WTC11 (cell line): ENCODE measurements at regions not wholly inside any gene's neighbourhood (a gene's known extent, or its start where the extent isn't known, plus 50 kb on each side); places are given as distances from the start of the nearest gene placed in this dataset.

ENCODE experiments used
- CREM ChIP-seq: sonication (generic); formaldehyde crosslinking; IDR thresholded peaks from 2 replicates; pipeline ENCODE4 v1.8.1; 2022; ENCODE audit warnings: mild to moderate bottlenecking, missing genetic modification reagents, moderate library complexity
- TF ChIP-seq, protein P1 (sequence below): fragments of 200-600 bp; IDR thresholded peaks from 2 replicates; pipeline ENCODE4 v1.8.0; 2022; ENCODE audit warnings: antibody characterized with exemption
- TF ChIP-seq, protein P2 (sequence below): sonication (generic); formaldehyde crosslinking; IDR thresholded peaks from 2 replicates; pipeline ENCODE4 v1.8.0; 2022; ENCODE audit warnings: mild to moderate bottlenecking, missing genetic modification reagents

DNA sequence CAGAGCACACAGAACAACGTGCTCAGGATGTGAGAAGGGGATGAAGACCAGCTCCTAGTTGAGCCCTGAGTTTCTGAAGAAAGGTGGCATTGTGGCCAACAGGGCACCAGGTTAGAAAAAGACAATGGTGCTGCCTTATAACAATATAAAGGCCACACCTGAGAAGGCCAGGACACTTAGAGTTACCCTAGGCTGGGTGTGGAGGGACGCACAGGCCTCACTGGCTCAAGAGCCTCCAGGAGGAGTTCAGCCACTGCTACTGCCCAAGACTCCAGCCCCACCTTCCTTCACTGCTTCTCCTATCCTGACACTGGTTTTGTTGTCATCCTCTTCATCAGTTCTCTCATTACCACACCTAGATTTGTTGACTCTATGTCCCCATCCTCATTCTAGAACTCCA lies 55.2 kb upstream of the BEND6 start:
- TF ChIP-seq CREM (CRISPR knock-in tag) = no peak
- TF ChIP-seq, protein P1, sequence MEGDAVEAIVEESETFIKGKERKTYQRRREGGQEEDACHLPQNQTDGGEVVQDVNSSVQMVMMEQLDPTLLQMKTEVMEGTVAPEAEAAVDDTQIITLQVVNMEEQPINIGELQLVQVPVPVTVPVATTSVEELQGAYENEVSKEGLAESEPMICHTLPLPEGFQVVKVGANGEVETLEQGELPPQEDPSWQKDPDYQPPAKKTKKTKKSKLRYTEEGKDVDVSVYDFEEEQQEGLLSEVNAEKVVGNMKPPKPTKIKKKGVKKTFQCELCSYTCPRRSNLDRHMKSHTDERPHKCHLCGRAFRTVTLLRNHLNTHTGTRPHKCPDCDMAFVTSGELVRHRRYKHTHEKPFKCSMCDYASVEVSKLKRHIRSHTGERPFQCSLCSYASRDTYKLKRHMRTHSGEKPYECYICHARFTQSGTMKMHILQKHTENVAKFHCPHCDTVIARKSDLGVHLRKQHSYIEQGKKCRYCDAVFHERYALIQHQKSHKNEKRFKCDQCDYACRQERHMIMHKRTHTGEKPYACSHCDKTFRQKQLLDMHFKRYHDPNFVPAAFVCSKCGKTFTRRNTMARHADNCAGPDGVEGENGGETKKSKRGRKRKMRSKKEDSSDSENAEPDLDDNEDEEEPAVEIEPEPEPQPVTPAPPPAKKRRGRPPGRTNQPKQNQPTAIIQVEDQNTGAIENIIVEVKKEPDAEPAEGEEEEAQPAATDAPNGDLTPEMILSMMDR = no peak
- TF ChIP-seq, protein P2, sequence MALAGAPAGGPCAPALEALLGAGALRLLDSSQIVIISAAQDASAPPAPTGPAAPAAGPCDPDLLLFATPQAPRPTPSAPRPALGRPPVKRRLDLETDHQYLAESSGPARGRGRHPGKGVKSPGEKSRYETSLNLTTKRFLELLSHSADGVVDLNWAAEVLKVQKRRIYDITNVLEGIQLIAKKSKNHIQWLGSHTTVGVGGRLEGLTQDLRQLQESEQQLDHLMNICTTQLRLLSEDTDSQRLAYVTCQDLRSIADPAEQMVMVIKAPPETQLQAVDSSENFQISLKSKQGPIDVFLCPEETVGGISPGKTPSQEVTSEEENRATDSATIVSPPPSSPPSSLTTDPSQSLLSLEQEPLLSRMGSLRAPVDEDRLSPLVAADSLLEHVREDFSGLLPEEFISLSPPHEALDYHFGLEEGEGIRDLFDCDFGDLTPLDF (CRISPR knock-in tag) = no peak
